ENCODE measurements at regions not wholly inside any gene's neighbourhood (a gene's known extent, or its start where the extent isn't known, plus 50 kb on each side); places are given as distances from the start of the nearest gene placed in this dataset.

DNA sequence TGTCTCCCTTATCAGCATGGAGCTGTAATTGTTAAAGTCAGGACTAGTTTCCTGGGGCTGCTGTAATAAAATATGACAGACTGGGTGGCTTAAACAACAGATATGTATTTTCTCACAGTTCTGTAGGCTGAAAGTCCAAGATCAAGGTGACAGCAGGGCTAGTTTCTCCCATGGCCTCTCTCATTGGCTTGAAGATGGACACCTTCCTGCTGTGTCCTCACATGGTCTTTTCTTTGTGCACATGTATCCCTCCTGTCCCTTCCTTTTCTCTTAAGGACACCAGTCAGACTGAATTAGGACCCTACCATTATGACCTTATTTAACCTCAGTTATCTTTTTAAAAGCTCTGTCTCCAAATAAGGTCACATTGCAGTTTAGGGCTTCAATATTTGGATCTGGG lies 700.5 kb upstream of the MEF2C start (continued):
- TF ChIP-seq CHD7 (IDR thresholded peaks at IDR 0.05; ENCODE audit: insufficient replicate concordance, low read length): no peak
- TF ChIP-seq SP2 (IDR thresholded peaks at IDR 0.05; ENCODE audit: low read length): no peak
